GM18526 (cell line): ENCODE measurements at regions not wholly inside any gene's neighbourhood (a gene's known extent, or its start where the extent isn't known, plus 50 kb on each side); places are given as distances from the start of the nearest gene placed in this dataset.

ENCODE experiments used
- POLR2A ChIP-seq: IDR thresholded peaks from 3 replicates; pipeline ENCODE4 v1.6.1; 2011; ENCODE audit not compliant: insufficient read length; ENCODE audit errors: extremely low read depth

- TF ChIP-seq POLR2A, result no peak
These were observed 115.5 kb upstream of the IRF2BP2 start for GRCh38 chr1:234725177-234726132.

- TF ChIP-seq POLR2A, result no peak
These were observed 114.7 kb upstream of the IRF2BP2 start for GRCh38 chr1:234724516-234725176.

- no peak for TF ChIP-seq POLR2A
These were observed 113.1 kb upstream of the IRF2BP2 start for GRCh38 chr1:234722904-234723720.

- no peak for TF ChIP-seq POLR2A
These were observed 112.3 kb upstream of the IRF2BP2 start for GRCh38 chr1:234722270-234722704.

DNA sequence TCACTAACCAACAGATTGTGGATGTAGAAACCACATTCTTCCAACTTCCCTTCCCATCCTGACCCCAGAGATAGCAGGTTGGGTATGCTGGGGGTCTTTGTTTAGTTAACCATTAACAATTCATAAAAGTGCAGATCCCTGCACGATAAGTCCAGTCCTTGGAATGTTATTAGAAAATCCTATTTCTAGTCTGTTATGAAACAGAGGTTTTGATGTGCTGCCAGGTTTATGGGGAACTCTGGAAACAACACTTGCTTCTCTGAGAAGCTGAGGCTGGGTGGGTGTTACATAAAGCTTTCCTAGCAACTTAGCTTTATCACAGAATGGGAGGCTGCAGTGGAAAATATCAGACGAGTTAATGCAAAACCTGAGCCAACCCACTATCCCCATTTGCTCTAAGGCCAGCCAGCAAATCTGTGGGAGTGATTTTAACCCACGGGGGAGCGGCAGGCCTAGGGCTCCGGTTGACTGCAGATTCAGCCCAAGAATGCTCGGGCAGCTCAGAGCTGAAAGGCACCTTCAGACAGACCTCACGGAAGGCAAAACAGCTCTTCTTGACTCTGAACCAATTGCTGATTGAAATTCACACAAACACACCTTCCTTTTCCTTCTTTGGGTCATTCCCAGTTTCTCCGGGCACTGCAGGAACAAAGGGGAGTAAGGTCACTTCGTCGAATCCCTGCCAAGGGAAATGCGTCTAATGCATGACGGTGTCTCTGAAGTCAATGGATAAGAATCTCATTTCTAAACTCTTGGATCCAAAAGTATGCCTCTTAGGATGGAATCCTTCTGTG is 111.7 kb upstream of the IRF2BP2 start:
- TF ChIP-seq POLR2A, result no peak

DNA sequence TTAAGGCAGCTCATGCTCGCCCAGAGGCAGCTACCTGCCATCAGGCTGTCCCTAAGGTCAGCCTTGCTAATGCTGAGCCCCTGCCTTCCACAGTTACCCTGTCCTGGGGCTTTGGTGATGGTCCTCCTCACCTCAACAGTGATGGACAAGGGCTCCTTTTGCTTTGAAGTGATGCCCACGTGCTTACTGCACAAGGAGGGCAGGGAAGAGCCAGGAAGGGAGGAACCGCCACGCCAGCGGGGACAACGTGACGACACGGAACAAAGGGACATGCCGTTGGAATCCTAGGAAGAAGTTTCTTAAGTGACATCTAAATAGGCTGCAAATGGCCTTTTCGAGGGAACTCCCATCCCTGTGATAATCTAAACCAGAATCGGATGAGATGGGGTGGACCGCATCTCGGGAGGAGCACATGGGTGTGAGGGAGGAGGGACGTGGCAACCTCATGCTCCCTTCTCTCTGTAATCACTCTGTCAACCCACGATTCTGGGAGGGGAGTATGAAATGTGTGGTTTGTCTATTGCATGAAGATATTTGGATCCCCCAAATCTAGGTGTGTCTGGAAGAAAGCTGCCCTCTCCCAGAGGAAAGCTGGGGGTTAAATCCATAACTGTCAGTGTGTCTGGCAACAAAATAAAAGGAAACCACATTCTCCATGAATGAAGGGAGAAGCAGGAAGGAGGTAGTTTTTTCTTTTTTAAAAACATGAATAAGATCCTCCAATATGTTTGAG is 110.9 kb upstream of the IRF2BP2 start:
- no peak for TF ChIP-seq POLR2A

GRCh38 chr1:234719454-234720251 is 109.7 kb upstream of the IRF2BP2 start:
- TF ChIP-seq POLR2A, result no peak

- TF ChIP-seq POLR2A, result no peak
These were observed 108.8 kb upstream of the IRF2BP2 start for GRCh38 chr1:234718496-234719453.

GRCh38 chr1:234716908-234717375 is 107.0 kb upstream of the IRF2BP2 start:
- no peak for TF ChIP-seq POLR2A

DNA sequence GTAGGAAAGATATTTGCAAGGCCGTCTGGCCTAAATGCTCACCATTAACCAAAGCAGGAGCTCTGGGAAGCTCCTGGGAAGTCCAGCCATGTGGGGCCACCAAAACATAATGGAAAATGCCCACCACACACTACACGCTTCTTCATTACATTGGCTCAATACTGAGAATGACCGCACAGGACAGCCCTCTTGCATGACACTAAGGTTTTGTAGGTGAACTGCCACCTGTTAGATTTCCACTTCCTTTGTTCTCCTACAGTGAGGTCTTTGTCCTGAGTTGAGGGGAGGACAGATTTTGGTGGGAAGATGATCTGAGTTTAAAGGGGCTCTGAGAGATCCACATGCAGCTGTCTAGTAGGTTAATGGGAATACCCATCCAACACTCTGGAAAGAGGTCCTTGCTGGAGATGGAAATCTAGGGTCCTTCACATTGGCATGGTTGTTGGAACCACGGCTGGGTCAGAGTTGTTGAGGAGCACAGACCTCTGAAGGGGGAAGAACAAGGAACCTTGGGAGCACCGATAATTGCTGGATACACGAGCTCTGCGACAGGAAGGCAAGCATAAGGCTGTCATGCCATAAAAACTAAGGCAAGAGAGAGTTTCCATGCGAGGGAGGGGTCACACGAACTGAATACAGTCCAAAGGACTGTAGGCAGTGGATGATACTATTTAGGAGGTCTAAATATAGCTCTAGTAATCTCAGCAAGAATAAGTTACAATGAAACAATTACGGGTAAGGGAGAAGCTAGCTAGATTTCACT is 105.5 kb upstream of the IRF2BP2 start:
- no peak for TF ChIP-seq POLR2A

- TF ChIP-seq POLR2A, result no peak
These were observed 103.9 kb upstream of the IRF2BP2 start for GRCh38 chr1:234713859-234714258.
